MM.1S (cell line): ENCODE measurements at regions not wholly inside any gene's neighbourhood (a gene's known extent, or its start where the extent isn't known, plus 50 kb on each side); places are given as distances from the start of the nearest gene placed in this dataset.

Source experiments
- EZH2 ChIP-seq: fragments of 300-600 bp; sonication (generic); optimal IDR thresholded peaks from 2 replicates; pipeline ENCODE3; 2017; ENCODE audit warnings: low read depth, mild to moderate bottlenecking, antibody characterized with exemption, low read length, mixed read lengths
- TF ChIP-seq, protein P1 (sequence below): fragments of 300-600 bp; sonication (generic); IDR thresholded peaks from 2 replicates; pipeline ENCODE4 v1.5.1; 2016; ENCODE audit warnings: antibody characterized with exemption, low read length, mixed read lengths

DNA sequence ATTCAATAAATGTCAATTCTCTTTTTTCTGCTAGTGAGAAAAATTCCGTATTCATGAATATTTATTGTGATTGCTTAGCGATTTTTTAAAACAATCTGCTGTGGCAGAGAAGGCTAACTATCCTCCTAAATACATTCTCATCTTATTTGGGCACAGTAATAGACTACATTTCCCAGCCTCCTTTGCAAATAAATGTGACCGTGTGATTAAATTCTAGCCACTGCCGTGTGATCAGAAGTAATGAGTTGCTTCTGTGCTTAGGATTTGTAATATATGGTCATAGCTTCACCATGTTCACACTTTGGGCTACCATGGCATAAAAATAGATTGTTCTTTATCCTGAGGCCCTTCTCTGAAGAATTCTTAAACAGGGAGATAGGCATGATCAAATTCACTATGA, 179.6 kb downstream of the FAM124B start:
- TF ChIP-seq, protein P1, sequence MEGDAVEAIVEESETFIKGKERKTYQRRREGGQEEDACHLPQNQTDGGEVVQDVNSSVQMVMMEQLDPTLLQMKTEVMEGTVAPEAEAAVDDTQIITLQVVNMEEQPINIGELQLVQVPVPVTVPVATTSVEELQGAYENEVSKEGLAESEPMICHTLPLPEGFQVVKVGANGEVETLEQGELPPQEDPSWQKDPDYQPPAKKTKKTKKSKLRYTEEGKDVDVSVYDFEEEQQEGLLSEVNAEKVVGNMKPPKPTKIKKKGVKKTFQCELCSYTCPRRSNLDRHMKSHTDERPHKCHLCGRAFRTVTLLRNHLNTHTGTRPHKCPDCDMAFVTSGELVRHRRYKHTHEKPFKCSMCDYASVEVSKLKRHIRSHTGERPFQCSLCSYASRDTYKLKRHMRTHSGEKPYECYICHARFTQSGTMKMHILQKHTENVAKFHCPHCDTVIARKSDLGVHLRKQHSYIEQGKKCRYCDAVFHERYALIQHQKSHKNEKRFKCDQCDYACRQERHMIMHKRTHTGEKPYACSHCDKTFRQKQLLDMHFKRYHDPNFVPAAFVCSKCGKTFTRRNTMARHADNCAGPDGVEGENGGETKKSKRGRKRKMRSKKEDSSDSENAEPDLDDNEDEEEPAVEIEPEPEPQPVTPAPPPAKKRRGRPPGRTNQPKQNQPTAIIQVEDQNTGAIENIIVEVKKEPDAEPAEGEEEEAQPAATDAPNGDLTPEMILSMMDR, result no peak
- no peak for TF ChIP-seq EZH2
